H1 (cell line): ENCODE measurements at regions not wholly inside any gene's neighbourhood (a gene's known extent, or its start where the extent isn't known, plus 50 kb on each side); places are given as distances from the start of the nearest gene placed in this dataset.

Source experiments
- CTCF ChIA-PET: fragments of 300-600 bp; sonication (Branson Sonifier 250); formaldehyde crosslinking; loops from one replicate; lab custom pipeline; 2021; ENCODE audit not compliant: partially characterized antibody; lab: Charles Lee
- POLR2A ChIA-PET: fragments of 300-600 bp; sonication (Branson Sonifier 250); formaldehyde crosslinking; loops from one replicate; lab custom pipeline; 2021; ENCODE audit warnings: inconsistent platforms; ENCODE audit not compliant: partially characterized antibody; lab: Charles Lee
- DNase-seq, 2 experiments: peaks; one replicate each; pipeline versions ENCODE4 v3.0.0 to v3.0.0-alpha.2; 2010 to 2022; ENCODE audit warnings: low spot score in 2 of 2, low read depth in 1 of 2, mixed read lengths in 1 of 2
- FAIRE-seq: peaks from 2 replicates; lab custom pipeline; 2011; peaks lifted over from hg19 to GRCh38; lab: Jason Lieb, UNC
- H2AFZ ChIP-seq: 2 replicates; pipeline ENCODE4 v1.8.1; 2012; ENCODE audit warnings: low read length, inconsistent platforms
- H2AK5ac ChIP-seq: 2 replicates; pipeline ENCODE4 v1.6.1; 2013; ENCODE audit warnings: low read depth, low read length
- H2BK120ac ChIP-seq: replicated peaks from 2 replicates; pipeline ENCODE3; 2013; ENCODE audit warnings: low read depth, low read length, inconsistent platforms
- H2BK12ac ChIP-seq: 2 replicates; pipeline ENCODE4 v1.6.1; 2013; ENCODE audit warnings: low read depth, low read length
- H2BK15ac ChIP-seq: 2 replicates; pipeline ENCODE4 v1.6.1; 2013; ENCODE audit warnings: low read length
- H2BK20ac ChIP-seq: 2 replicates; pipeline ENCODE4 v1.6.1; 2013; ENCODE audit warnings: low read length
- H2BK5ac ChIP-seq: 2 replicates; pipeline ENCODE4 v1.6.1; 2013; ENCODE audit warnings: low read depth, low read length
- H3K14ac ChIP-seq: 2 replicates; pipeline ENCODE4 v1.6.1; 2013; ENCODE audit warnings: inconsistent platforms; ENCODE audit not compliant: insufficient read length
- H3K18ac ChIP-seq: 2 replicates; pipeline ENCODE4 v1.6.1; 2013; ENCODE audit warnings: low read length; ENCODE audit errors: extremely low read depth
- H3K23ac ChIP-seq: 2 replicates; pipeline ENCODE4 v1.6.1; 2013; ENCODE audit warnings: inconsistent platforms; ENCODE audit not compliant: insufficient read length
- H3K23me2 ChIP-seq: 2 replicates; pipeline ENCODE4 v1.6.1; 2013; ENCODE audit warnings: low read depth, low read length
- H3K27ac ChIP-seq: 2 replicates; pipeline ENCODE4 v1.6.1; 2011; ENCODE audit warnings: low read depth, low read length, inconsistent platforms
- H3K27me3 ChIP-seq, 4 experiments: replicated peaks in 1 of 4; 1 replicate in 1 of 4; 2 replicates in 3 of 4; pipeline versions ENCODE4 v1.6.1 to v1.8.1; 2011 to 2013; ENCODE audit warnings: low read length in 3 of 4, mild to moderate bottlenecking in 3 of 4, inconsistent platforms in 2 of 4, mixed read lengths in 2 of 4, moderate library complexity in 1 of 4; ENCODE audit not compliant: control insufficient read depth in 3 of 4, insufficient read depth in 3 of 4; ENCODE audit errors: extremely low read depth in 1 of 4
- H3K36me3 ChIP-seq, 4 experiments: 2 replicates each; pipeline versions ENCODE4 v1.6.1 to v1.8.1; 2011 to 2013; ENCODE audit warnings: mild to moderate bottlenecking in 4 of 4, low read length in 3 of 4, moderate library complexity in 2 of 4, control low read depth in 1 of 4, inconsistent platforms in 1 of 4; ENCODE audit not compliant: insufficient read depth in 4 of 4, control insufficient read depth in 2 of 4
- H3K4ac ChIP-seq: replicated peaks from 2 replicates; pipeline ENCODE3; 2013; ENCODE audit warnings: low read length, low read depth, mixed read lengths, inconsistent platforms; ENCODE audit not compliant: insufficient read length
- H3K4me1 ChIP-seq, 4 experiments: replicated peaks in 1 of 4; 1 replicate in 1 of 4; 2 replicates in 3 of 4; pipeline versions ENCODE4 v1.6.1 to v1.8.1; 2011 to 2013; ENCODE audit warnings: low read length in 3 of 4, inconsistent platforms in 2 of 4, mixed read lengths in 1 of 4; ENCODE audit not compliant: insufficient read depth in 4 of 4, control insufficient read depth in 3 of 4
- H3K4me2 ChIP-seq, 2 experiments: 2 replicates each; pipeline versions ENCODE4 v1.6.1 to v1.8.1; 2011 to 2013; ENCODE audit warnings: low read depth in 2 of 2, low read length in 2 of 2, control low read depth in 1 of 2, inconsistent platforms in 1 of 2, mild to moderate bottlenecking in 1 of 2; ENCODE audit not compliant: insufficient read depth in 1 of 2
- H3K4me3 ChIP-seq, 4 experiments: fragments of 200-600, 300-600 bp in 1 of 4; sonication (generic), shearing (Covaris generic), sonication (Bioruptor Twin) in 1 of 4; 2 replicates each; pipeline versions ENCODE4 v1.5.1 to v1.8.1; 2011 to 2016; ENCODE audit warnings: low read length in 4 of 4, low read depth in 3 of 4, control low read depth in 2 of 4, inconsistent platforms in 2 of 4, mild to moderate bottlenecking in 2 of 4, mixed read lengths in 1 of 4, moderate library complexity in 1 of 4; ENCODE audit not compliant: insufficient read depth in 2 of 4; ENCODE audit errors: extremely low read depth in 1 of 4
- H3K56ac ChIP-seq: replicated peaks from 2 replicates; pipeline ENCODE3; 2013; ENCODE audit warnings: low read depth, mild to moderate bottlenecking, mixed read lengths, low read length, inconsistent platforms; ENCODE audit not compliant: insufficient read length
- H3K79me1 ChIP-seq: 2 replicates; pipeline ENCODE4 v1.6.1; 2013; ENCODE audit warnings: low read depth, low read length, control low read depth
- H3K79me2 ChIP-seq, 2 experiments: 2 replicates each; pipeline versions ENCODE4 v1.6.1 to v1.8.1; 2012 to 2013; ENCODE audit warnings: low read length in 2 of 2, mild to moderate bottlenecking in 2 of 2, inconsistent platforms in 1 of 2; ENCODE audit not compliant: insufficient read depth in 2 of 2, control insufficient read depth in 1 of 2
- H3K9ac ChIP-seq, 4 experiments: replicated peaks in 1 of 4; 1 replicate in 1 of 4; 2 replicates in 3 of 4; pipeline versions ENCODE4 v1.6.1 to v1.8.1; 2011 to 2013; ENCODE audit warnings: low read depth in 3 of 4, low read length in 3 of 4, control low read depth in 2 of 4, mild to moderate bottlenecking in 2 of 4, moderate library complexity in 2 of 4, inconsistent platforms in 1 of 4; ENCODE audit errors: extremely low read depth in 1 of 4
- H3K9me3 ChIP-seq, 2 experiments: 2 replicates each; pipeline versions ENCODE4 v1.6.1 to v1.8.1; 2012 to 2013; ENCODE audit warnings: mild to moderate bottlenecking in 2 of 2, moderate library complexity in 2 of 2, control low read depth in 1 of 2, inconsistent platforms in 1 of 2, low read depth in 1 of 2, low read length in 1 of 2, mixed read lengths in 1 of 2; ENCODE audit not compliant: insufficient read depth in 2 of 2
- H4K20me1 ChIP-seq, 2 experiments: replicated peaks in 1 of 2; 2 replicates each; pipeline versions ENCODE3 to v1.8.1; 2011 to 2013; ENCODE audit warnings: inconsistent platforms in 2 of 2, low read length in 2 of 2, mild to moderate bottlenecking in 1 of 2; ENCODE audit not compliant: insufficient read depth in 2 of 2, control insufficient read depth in 1 of 2
- H4K5ac ChIP-seq: 2 replicates; pipeline ENCODE4 v1.6.1; 2013; ENCODE audit warnings: low read length, low read depth, mixed read lengths, inconsistent platforms; ENCODE audit not compliant: insufficient read length
- H4K8ac ChIP-seq: 2 replicates; pipeline ENCODE4 v1.8.0; 2013; ENCODE audit warnings: mild to moderate bottlenecking, moderate library complexity, low read length, inconsistent platforms; ENCODE audit not compliant: insufficient read depth; ENCODE audit errors: extremely low read depth
- H4K91ac ChIP-seq: replicated peaks from 2 replicates; pipeline ENCODE3; 2013; ENCODE audit warnings: low read length, mixed read lengths, inconsistent platforms; ENCODE audit not compliant: insufficient read length
- BACH1 ChIP-seq: IDR thresholded peaks from 2 replicates; pipeline ENCODE4 v1.6.1; 2012; ENCODE audit warnings: low read length, improper control_type of control experiment
- CHD1 ChIP-seq: IDR thresholded peaks from 2 replicates; pipeline ENCODE4 v1.6.1; 2012; ENCODE audit warnings: low read depth, low read length, improper control_type of control experiment
- CTCF ChIP-seq, 3 experiments: IDR thresholded peaks; 1 replicate in 2 of 3; 2 replicates in 1 of 3; pipeline versions ENCODE4 v1.5.1 to v1.6.1; 2011; ENCODE audit warnings: low read length in 3 of 3, mild to moderate bottlenecking in 3 of 3, inconsistent platforms in 2 of 3, low read depth in 1 of 3, moderate library complexity in 1 of 3; ENCODE audit not compliant: insufficient read depth in 1 of 3; ENCODE audit errors: control extremely low read depth in 1 of 3
- E2F6 ChIP-seq: IDR thresholded peaks from 2 replicates; pipeline ENCODE4 v1.6.1; 2012; ENCODE audit warnings: inconsistent platforms
- HDAC2 ChIP-seq, 2 experiments: fragments of 300-600 bp in 1 of 2; sonication (generic) in 1 of 2; IDR thresholded peaks; 2 replicates each; pipeline ENCODE4 v1.6.1; 2011 to 2012; ENCODE audit warnings: low read depth in 2 of 2, low read length in 2 of 2, mild to moderate bottlenecking in 2 of 2, moderate library complexity in 2 of 2, borderline replicate concordance in 1 of 2, inconsistent platforms in 1 of 2
- JUN ChIP-seq: IDR thresholded peaks from 2 replicates; pipeline ENCODE4 v1.6.1; 2011; ENCODE audit warnings: low read depth, mild to moderate bottlenecking, improper control_type of control experiment, low read length
- KDM1A ChIP-seq: fragments of 200-600, 300-600 bp; sonication (generic); IDR thresholded peaks from 2 replicates; pipeline ENCODE4 v1.7.1; 2016; ENCODE audit warnings: mild to moderate bottlenecking, low read length, borderline replicate concordance
- NRF1 ChIP-seq: IDR thresholded peaks from 2 replicates; pipeline ENCODE4 v1.6.1; 2011; ENCODE audit warnings: mild to moderate bottlenecking, low read depth, low read length, improper control_type of control experiment
- RAD21 ChIP-seq, 2 experiments: IDR thresholded peaks in 1 of 2; conservative IDR thresholded peaks in 1 of 2; 2 replicates each; pipeline ENCODE4 v1.6.1; 2011; ENCODE audit warnings: low read depth in 2 of 2, low read length in 2 of 2, improper control_type of control experiment in 1 of 2, inconsistent platforms in 1 of 2, mild to moderate bottlenecking in 1 of 2, moderate library complexity in 1 of 2
- SIX5 ChIP-seq: IDR thresholded peaks from 2 replicates; pipeline ENCODE4 v1.6.1; 2011; ENCODE audit warnings: mild to moderate bottlenecking, low read depth, low read length
- TCF12 ChIP-seq: IDR thresholded peaks from 2 replicates; pipeline ENCODE4 v1.6.1; 2011; ENCODE audit warnings: low read depth, mild to moderate bottlenecking, low read length
- WGBS, 2 experiments: shearing (Covaris generic) in 1 of 2; methylation state at CpG; one replicate each; pipeline versions ENCODE4 v1.1.6 to v1.1.7; 2013 to 2015; ENCODE audit warnings: low lambda C conversion rate in 2 of 2, mixed read lengths in 2 of 2, inconsistent platforms in 1 of 2, low coverage in 1 of 2, missing lambda C conversion rate in 1 of 2; ENCODE audit not compliant: insufficient replicate concordance in 2 of 2, insufficient coverage in 1 of 2, insufficient read length in 1 of 2; ENCODE audit errors: extremely low coverage in 1 of 2, missing lambda C conversion rate in 1 of 2; 5-methylcytosine and 5-hydroxymethylcytosine counted together

- no peaks in the 10 kb centered on the region for H3K9me3 ChIP-seq
- TF ChIP-seq CTCF (IDR thresholded peaks at IDR 0.05; ENCODE audit: control extremely low read depth in 1 of 3, insufficient read depth in 1 of 3, low read depth in 1 of 3, low read length in 3 of 3) (no peak), RAD21 (IDR thresholded peaks at IDR 0.05 in 1 of 2, conservative IDR thresholded peaks at IDR 0.05 in 1 of 2; ENCODE audit: low read depth in 2 of 2, low read length in 2 of 2) (no peak), JUN (no peak), HDAC2 (IDR thresholded peaks at IDR 0.05; ENCODE audit: borderline replicate concordance in 1 of 2, low read depth in 2 of 2, low read length in 2 of 2) (no peak), TCF12 (no peak), BACH1 (no peak), KDM1A (no peak), SIX5 (no peak), E2F6 (no peak), NRF1 (no peak), CHD1 (no peak)
Measured at GRCh38 chr2:217621391-217621801, 381.4 kb downstream of the TNS1 start.

More at GRCh38 chr2:217621391-217621801, 381.4 kb downstream of the TNS1 start:
- POLR2A ChIA-PET: no interaction called here
- Histone ChIP-seq H2BK120ac (no peak overlapping the region), H3K14ac (no peak overlapping the region), H3K27ac (no peak overlapping the region), H4K8ac (no peak overlapping the region), H3K23ac (no peak overlapping the region), H3K9ac (no peak overlapping the region), H3K79me1 (no peaks in the 10 kb centered on the region), H4K20me1 (no peaks in the 10 kb centered on the region), H3K4me2 (no peak overlapping the region; a peak in 1 of 4 replicates), H2AFZ (no peak overlapping the region), H2BK12ac (no peak overlapping the region), H3K79me2 (no peaks in the 10 kb centered on the region), H3K23me2 (no peaks in the 10 kb centered on the region), H3K4ac (no peak overlapping the region), H3K4me1 (peaks cover 3 to 14% (median 11%) of the 10 kb centered on the region in 4 experiments; a peak in 5 of 7 replicates), H3K36me3 (no peaks in the 10 kb centered on the region), H2BK15ac (no peak overlapping the region), H2AK5ac (no peak overlapping the region), H3K18ac (no peak overlapping the region), H3K4me3 (no peak overlapping the region), H4K91ac (no peak overlapping the region), H2BK5ac (no peak overlapping the region), H4K5ac (no peak overlapping the region), H3K27me3 (no peaks in the 10 kb centered on the region), H3K56ac (no peak overlapping the region), H2BK20ac (no peak overlapping the region)
- CTCF ChIA-PET: interaction anchor here (2.9 kb wide), 1 partner anchor 29 kb away, joined by 16 read pairs; no protein-coding TSS in a partner anchor
- DNase-seq: no peak
- 94% methylated on average over 2 of the region's 2 CpGs; no CpG with 5 or more reads in 1 of the 2 experiments for WGBS, 2 experiments
- no peak for FAIRE-seq
